ENCODE measurements at regions not wholly inside any gene's neighbourhood (a gene's known extent, or its start where the extent isn't known, plus 50 kb on each side); places are given as distances from the start of the nearest gene placed in this dataset.

DNA sequence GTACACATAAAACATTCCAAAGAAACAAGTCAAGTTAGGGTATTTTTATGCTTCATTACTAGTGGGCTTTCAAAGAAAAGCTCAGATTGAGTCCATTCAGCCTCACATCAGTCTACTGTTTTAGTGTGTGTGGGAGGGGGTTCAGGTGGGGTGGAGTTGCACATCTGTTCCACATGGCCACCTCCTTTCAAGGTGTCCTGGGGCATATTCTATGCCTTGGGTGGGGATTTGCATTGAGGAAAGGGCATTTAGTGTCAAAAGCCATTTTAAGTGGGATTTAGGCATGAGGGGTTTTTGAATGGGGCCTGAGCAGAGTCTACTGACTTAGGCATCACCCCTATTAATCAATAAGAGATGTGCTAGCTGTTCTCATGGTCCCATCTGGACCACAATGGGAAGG lies 983.1 kb downstream of the TLE4 start:
- H4K20me1 ChIP-seq (ENCODE audit: low read depth, low read length), result no peaks in the 10 kb centered on the region
- H3K9me3 ChIP-seq (ENCODE audit: insufficient read depth, low read length), result no peaks in the 10 kb centered on the region
- TF ChIP-seq, protein P1, sequence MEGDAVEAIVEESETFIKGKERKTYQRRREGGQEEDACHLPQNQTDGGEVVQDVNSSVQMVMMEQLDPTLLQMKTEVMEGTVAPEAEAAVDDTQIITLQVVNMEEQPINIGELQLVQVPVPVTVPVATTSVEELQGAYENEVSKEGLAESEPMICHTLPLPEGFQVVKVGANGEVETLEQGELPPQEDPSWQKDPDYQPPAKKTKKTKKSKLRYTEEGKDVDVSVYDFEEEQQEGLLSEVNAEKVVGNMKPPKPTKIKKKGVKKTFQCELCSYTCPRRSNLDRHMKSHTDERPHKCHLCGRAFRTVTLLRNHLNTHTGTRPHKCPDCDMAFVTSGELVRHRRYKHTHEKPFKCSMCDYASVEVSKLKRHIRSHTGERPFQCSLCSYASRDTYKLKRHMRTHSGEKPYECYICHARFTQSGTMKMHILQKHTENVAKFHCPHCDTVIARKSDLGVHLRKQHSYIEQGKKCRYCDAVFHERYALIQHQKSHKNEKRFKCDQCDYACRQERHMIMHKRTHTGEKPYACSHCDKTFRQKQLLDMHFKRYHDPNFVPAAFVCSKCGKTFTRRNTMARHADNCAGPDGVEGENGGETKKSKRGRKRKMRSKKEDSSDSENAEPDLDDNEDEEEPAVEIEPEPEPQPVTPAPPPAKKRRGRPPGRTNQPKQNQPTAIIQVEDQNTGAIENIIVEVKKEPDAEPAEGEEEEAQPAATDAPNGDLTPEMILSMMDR (IDR thresholded peaks at IDR 0.05; ENCODE audit: insufficient read depth, low read length, poor library complexity, severe bottlenecking), result no peak
- no peak for TF ChIP-seq EZH2phosphoT487 (conservative IDR thresholded peaks at IDR 0.05; ENCODE audit: low read length)

GRCh38 chr9:80554301-80554700 lies 982.5 kb downstream of the TLE4 start:
- H3K9ac ChIP-seq (ENCODE audit: low read length), result no peak overlapping the region
- H3F3A ChIP-seq (ENCODE audit: insufficient read depth), result no peaks in the 10 kb centered on the region
- no peaks in the 10 kb centered on the region for H3K9me2 ChIP-seq (replicated peaks; ENCODE audit: insufficient read depth, low read length)
- no peaks in the 10 kb centered on the region for H3K9me3 ChIP-seq (ENCODE audit: insufficient read depth, low read length)
- no peak overlapping the region for H2AFZ ChIP-seq (ENCODE audit: low read depth, low read length, severe bottlenecking)
- H3K27ac ChIP-seq (ENCODE audit: low read depth, low read length), result no peak overlapping the region
- no peak overlapping the region for H3K4me2 ChIP-seq (ENCODE audit: low read depth, low read length, poor library complexity, severe bottlenecking)
- no peak for TF ChIP-seq EZH2phosphoT487 (conservative IDR thresholded peaks at IDR 0.05; ENCODE audit: low read length)
- TF ChIP-seq, protein P1 (IDR thresholded peaks at IDR 0.05; ENCODE audit: insufficient read depth, low read length, poor library complexity, severe bottlenecking), result no peak
- no peaks in the 10 kb centered on the region for H3K36me3 ChIP-seq (ENCODE audit: low read length)
- H3K4me3 ChIP-seq (ENCODE audit: insufficient read depth, low read length, poor library complexity, severe bottlenecking), result no peak overlapping the region
- no peaks in the 10 kb centered on the region for H3K27me3 ChIP-seq (ENCODE audit: low read length)
- H4K20me1 ChIP-seq (ENCODE audit: low read depth, low read length), result no peaks in the 10 kb centered on the region
- H3K79me2 ChIP-seq (ENCODE audit: insufficient read depth, low read length), result no peaks in the 10 kb centered on the region

More for the DNA sequence above, 983.1 kb downstream of the TLE4 start:
- H3K27ac ChIP-seq (ENCODE audit: low read depth, low read length), result no peak overlapping the region
- H3K4me2 ChIP-seq (ENCODE audit: low read depth, low read length, poor library complexity, severe bottlenecking), result no peak overlapping the region
- H3K27me3 ChIP-seq (ENCODE audit: low read length), result no peaks in the 10 kb centered on the region
- no peak overlapping the region for H3K4me3 ChIP-seq (ENCODE audit: insufficient read depth, low read length, poor library complexity, severe bottlenecking)
- H3K9ac ChIP-seq (ENCODE audit: low read length), result no peak overlapping the region
- no peaks in the 10 kb centered on the region for H3K9me2 ChIP-seq (replicated peaks; ENCODE audit: insufficient read depth, low read length)
- no peaks in the 10 kb centered on the region for H3K36me3 ChIP-seq (ENCODE audit: low read length)
- no peak overlapping the region for H2AFZ ChIP-seq (ENCODE audit: low read depth, low read length, severe bottlenecking)
- H3K79me2 ChIP-seq (ENCODE audit: insufficient read depth, low read length), result no peaks in the 10 kb centered on the region
- H3F3A ChIP-seq (ENCODE audit: insufficient read depth), result no peaks in the 10 kb centered on the region

DNA sequence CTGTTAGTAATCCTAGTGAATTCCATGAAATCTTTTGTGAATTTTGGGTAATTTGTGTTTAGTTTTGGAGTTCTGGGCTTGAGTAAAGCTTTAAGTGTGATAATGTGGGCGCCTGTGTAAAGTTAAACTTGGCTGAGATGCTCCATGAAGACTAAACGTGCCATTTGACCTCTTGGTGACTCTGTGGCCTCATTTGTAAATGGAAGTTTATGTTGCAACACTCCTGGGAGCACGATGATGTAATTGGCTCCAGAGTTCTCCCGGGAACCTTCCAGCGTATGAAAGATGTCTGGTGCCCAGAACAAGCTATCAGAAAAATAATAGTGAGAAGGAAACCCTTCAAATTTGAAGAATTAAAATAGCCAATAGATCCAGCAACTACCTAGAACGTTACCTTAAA lies 981.2 kb downstream of the TLE4 start:
- no peak for TF ChIP-seq EZH2phosphoT487 (conservative IDR thresholded peaks at IDR 0.05; ENCODE audit: low read length)
- TF ChIP-seq, protein P1 (IDR thresholded peaks at IDR 0.05; ENCODE audit: insufficient read depth, low read length, poor library complexity, severe bottlenecking), result no peak
- H3K27ac ChIP-seq (ENCODE audit: low read depth, low read length), result no peak overlapping the region

More for the DNA sequence above, 981.2 kb downstream of the TLE4 start:
- Histone ChIP-seq H4K20me1 (ENCODE audit: low read depth, low read length) (no peaks in the 10 kb centered on the region), H3K9me3 (ENCODE audit: insufficient read depth, low read length) (no peaks in the 10 kb centered on the region), H2AFZ (ENCODE audit: low read depth, low read length, severe bottlenecking) (no peak overlapping the region), H3F3A (ENCODE audit: insufficient read depth) (no peaks in the 10 kb centered on the region), H3K79me2 (ENCODE audit: insufficient read depth, low read length) (no peaks in the 10 kb centered on the region), H3K4me2 (ENCODE audit: low read depth, low read length, poor library complexity, severe bottlenecking) (no peak overlapping the region), H3K9me2 (replicated peaks; ENCODE audit: insufficient read depth, low read length) (no peaks in the 10 kb centered on the region), H3K36me3 (ENCODE audit: low read length) (no peaks in the 10 kb centered on the region), H3K9ac (ENCODE audit: low read length) (no peak overlapping the region), H3K4me3 (ENCODE audit: insufficient read depth, low read length, poor library complexity, severe bottlenecking) (no peak overlapping the region), H3K27me3 (ENCODE audit: low read length) (no peaks in the 10 kb centered on the region)
